ENCODE measurements at regions not wholly inside any gene's neighbourhood (a gene's known extent, or its start where the extent isn't known, plus 50 kb on each side); places are given as distances from the start of the nearest gene placed in this dataset.

DNA sequence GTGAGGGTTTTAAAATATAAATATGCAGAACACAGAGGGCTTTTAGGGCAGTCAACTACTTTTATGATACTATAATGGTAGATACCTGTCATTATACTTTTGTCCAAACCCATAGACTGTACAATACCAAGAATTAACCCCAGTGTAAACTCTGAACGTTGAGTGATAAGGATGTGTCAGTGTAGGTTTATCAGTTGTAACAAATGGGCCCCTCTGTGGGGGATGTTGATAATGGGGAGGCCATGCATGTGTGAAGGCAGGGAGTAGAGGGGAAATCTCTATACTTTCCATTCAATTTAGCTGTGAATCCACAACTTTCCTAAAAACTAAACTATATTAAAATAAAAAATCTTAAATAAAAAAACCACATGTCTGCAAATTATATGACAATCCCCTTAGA, 193.5 kb upstream of the CAMK1G start:
- no peaks in the 10 kb centered on the region for H3K9me3 ChIP-seq (ENCODE audit: low read length)
- no peak overlapping the region for H2AFZ ChIP-seq (ENCODE audit: low read depth, low read length)
- H3F3A ChIP-seq (ENCODE audit: insufficient read depth, low read length, poor library complexity, severe bottlenecking) = no peaks in the 10 kb centered on the region
- H3K79me2 ChIP-seq (replicated peaks; ENCODE audit: insufficient read depth, low read length) = no peaks in the 10 kb centered on the region
- no peak overlapping the region for H3K27ac ChIP-seq (ENCODE audit: low read length)
- H3K27me3 ChIP-seq (ENCODE audit: insufficient read depth, low read depth, low read length) = no peaks in the 10 kb centered on the region
- no peaks in the 10 kb centered on the region for H4K20me1 ChIP-seq (ENCODE audit: insufficient read depth)
- no peak overlapping the region for H3K9ac ChIP-seq (ENCODE audit: low read length)
- no peaks in the 10 kb centered on the region for H3K36me3 ChIP-seq (ENCODE audit: insufficient read depth, low read length)
- no peak overlapping the region for H3K4me2 ChIP-seq (ENCODE audit: low read length)
- H3K4me3 ChIP-seq (ENCODE audit: low read length) = no peak overlapping the region
- no peak for TF ChIP-seq SMC3 (conservative IDR thresholded peaks at IDR 0.05; ENCODE audit: poor library complexity)
- no peak for TF ChIP-seq MXI1 (conservative IDR thresholded peaks at IDR 0.05; ENCODE audit: poor library complexity, severe bottlenecking)
- no peaks in the 10 kb centered on the region for H3K9me2 ChIP-seq (ENCODE audit: insufficient read depth, low read length)

- Histone ChIP-seq H3K4me2 (ENCODE audit: low read length) (no peak overlapping the region), H3K9me2 (ENCODE audit: insufficient read depth, low read length) (no peaks in the 10 kb centered on the region), H2AFZ (ENCODE audit: low read depth, low read length) (no peak overlapping the region), H3K9ac (ENCODE audit: low read length) (no peak overlapping the region), H3K4me3 (ENCODE audit: low read length) (no peak overlapping the region), H3K27ac (ENCODE audit: low read length) (no peak overlapping the region), H3K9me3 (ENCODE audit: low read length) (no peaks in the 10 kb centered on the region), H3F3A (ENCODE audit: insufficient read depth, low read length, poor library complexity, severe bottlenecking) (no peaks in the 10 kb centered on the region), H3K79me2 (replicated peaks; ENCODE audit: insufficient read depth, low read length) (no peaks in the 10 kb centered on the region), H3K27me3 (ENCODE audit: insufficient read depth, low read depth, low read length) (no peaks in the 10 kb centered on the region), H4K20me1 (ENCODE audit: insufficient read depth) (no peaks in the 10 kb centered on the region), H3K36me3 (ENCODE audit: insufficient read depth, low read length) (no peaks in the 10 kb centered on the region)
- TF ChIP-seq SMC3 (conservative IDR thresholded peaks at IDR 0.05; ENCODE audit: poor library complexity) (no peak), EP300 (conservative IDR thresholded peaks at IDR 0.05; ENCODE audit: poor library complexity, severe bottlenecking) (no peak), MXI1 (conservative IDR thresholded peaks at IDR 0.05; ENCODE audit: poor library complexity, severe bottlenecking) (no peak), POLR2AphosphoS5 (IDR thresholded peaks at IDR 0.05) (no peak), RAD21 (conservative IDR thresholded peaks at IDR 0.05) (no peak), REST (IDR thresholded peaks at IDR 0.05; ENCODE audit: borderline replicate concordance) (no peak), TAF1 (IDR thresholded peaks at IDR 0.05; ENCODE audit: low read depth) (no peak), EZH2 (IDR thresholded peaks at IDR 0.05; ENCODE audit: borderline replicate concordance, insufficient read depth, low read length, poor library complexity, severe bottlenecking) (no peak)
- TF ChIP-seq, protein P1, sequence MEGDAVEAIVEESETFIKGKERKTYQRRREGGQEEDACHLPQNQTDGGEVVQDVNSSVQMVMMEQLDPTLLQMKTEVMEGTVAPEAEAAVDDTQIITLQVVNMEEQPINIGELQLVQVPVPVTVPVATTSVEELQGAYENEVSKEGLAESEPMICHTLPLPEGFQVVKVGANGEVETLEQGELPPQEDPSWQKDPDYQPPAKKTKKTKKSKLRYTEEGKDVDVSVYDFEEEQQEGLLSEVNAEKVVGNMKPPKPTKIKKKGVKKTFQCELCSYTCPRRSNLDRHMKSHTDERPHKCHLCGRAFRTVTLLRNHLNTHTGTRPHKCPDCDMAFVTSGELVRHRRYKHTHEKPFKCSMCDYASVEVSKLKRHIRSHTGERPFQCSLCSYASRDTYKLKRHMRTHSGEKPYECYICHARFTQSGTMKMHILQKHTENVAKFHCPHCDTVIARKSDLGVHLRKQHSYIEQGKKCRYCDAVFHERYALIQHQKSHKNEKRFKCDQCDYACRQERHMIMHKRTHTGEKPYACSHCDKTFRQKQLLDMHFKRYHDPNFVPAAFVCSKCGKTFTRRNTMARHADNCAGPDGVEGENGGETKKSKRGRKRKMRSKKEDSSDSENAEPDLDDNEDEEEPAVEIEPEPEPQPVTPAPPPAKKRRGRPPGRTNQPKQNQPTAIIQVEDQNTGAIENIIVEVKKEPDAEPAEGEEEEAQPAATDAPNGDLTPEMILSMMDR (IDR thresholded peaks at IDR 0.05; ENCODE audit: poor library complexity, severe bottlenecking) = no peak
Observed at GRCh38 chr1:209390764-209391163, 192.8 kb upstream of the CAMK1G start.

- no peak for TF ChIP-seq RAD21 (conservative IDR thresholded peaks at IDR 0.05)
- no peak for TF ChIP-seq EZH2 (IDR thresholded peaks at IDR 0.05; ENCODE audit: borderline replicate concordance, insufficient read depth, low read length, poor library complexity, severe bottlenecking)
- TF ChIP-seq SMC3 (conservative IDR thresholded peaks at IDR 0.05; ENCODE audit: poor library complexity) = no peak
- TF ChIP-seq, protein P1 (IDR thresholded peaks at IDR 0.05; ENCODE audit: poor library complexity, severe bottlenecking) = no peak
- TF ChIP-seq POLR2AphosphoS5 (IDR thresholded peaks at IDR 0.05) = no peak
- no peak for TF ChIP-seq REST (IDR thresholded peaks at IDR 0.05; ENCODE audit: borderline replicate concordance)
- no peak for TF ChIP-seq EP300 (conservative IDR thresholded peaks at IDR 0.05; ENCODE audit: poor library complexity, severe bottlenecking)
- TF ChIP-seq TAF1 (IDR thresholded peaks at IDR 0.05; ENCODE audit: low read depth) = no peak
- no peak for TF ChIP-seq MXI1 (conservative IDR thresholded peaks at IDR 0.05; ENCODE audit: poor library complexity, severe bottlenecking)
Observed at GRCh38 chr1:209391792-209392191, 191.7 kb upstream of the CAMK1G start.

More at GRCh38 chr1:209391792-209392191, 191.7 kb upstream of the CAMK1G start:
- Histone ChIP-seq H4K20me1 (ENCODE audit: insufficient read depth) (no peaks in the 10 kb centered on the region), H3F3A (ENCODE audit: insufficient read depth, low read length, poor library complexity, severe bottlenecking) (no peaks in the 10 kb centered on the region), H3K9me2 (ENCODE audit: insufficient read depth, low read length) (no peaks in the 10 kb centered on the region), H3K79me2 (replicated peaks; ENCODE audit: insufficient read depth, low read length) (no peaks in the 10 kb centered on the region), H3K36me3 (ENCODE audit: insufficient read depth, low read length) (no peaks in the 10 kb centered on the region), H3K4me3 (ENCODE audit: low read length) (no peak overlapping the region), H3K9ac (ENCODE audit: low read length) (no peak overlapping the region), H3K27me3 (ENCODE audit: insufficient read depth, low read depth, low read length) (no peaks in the 10 kb centered on the region), H3K27ac (ENCODE audit: low read length) (no peak overlapping the region), H3K9me3 (ENCODE audit: low read length) (no peaks in the 10 kb centered on the region), H2AFZ (ENCODE audit: low read depth, low read length) (no peak overlapping the region), H3K4me2 (ENCODE audit: low read length) (no peak overlapping the region)
